HepG2 (cell line): ENCODE measurements at regions not wholly inside any gene's neighbourhood (a gene's known extent, or its start where the extent isn't known, plus 50 kb on each side); places are given as distances from the start of the nearest gene placed in this dataset.

Source experiments
- ATAC-seq: fragments of 200-7000 bp; cut with Tn5 transposase; 3 replicates; pipeline ENCODE4 v1.9.1; 2020; ENCODE audit warnings: mild to moderate bottlenecking, moderate library complexity
- BruUV-seq: library from RNA; stranded (reverse); fragments of 400-500 nt; replicated peaks from 2 replicates; lab custom pipeline; 2021; lab: Mats Ljungman, UMichigan
- CTCF ChIA-PET: fragments of 300-600 bp; formaldehyde crosslinking; extraction: SDS; loops from one replicate; lab custom pipeline; 2021; ENCODE audit warnings: low total read pairs, inconsistent platforms, low intra/inter-chr PET ratio; lab: Yijun Ruan, JAX
- POLR2A ChIA-PET: fragments of 350-600 bp; sonication (Branson Sonifier 250); formaldehyde crosslinking; loops from one replicate; lab custom pipeline; 2020; ENCODE audit warnings: antibody characterized with exemption, inconsistent platforms; lab: Yijun Ruan, JAX
- DNase-seq: peaks from one replicate; pipeline ENCODE4 v3.0.0-alpha.2; 2015; ENCODE audit warnings: low spot score
- FAIRE-seq: peaks from 3 replicates; lab custom pipeline; 2011; peaks lifted over from hg19 to GRCh38; lab: Jason Lieb, UNC
- H2AFZ ChIP-seq: one replicate; pipeline ENCODE4 v1.6.1; 2011; ENCODE audit warnings: low read length, inconsistent platforms
- H3K27ac ChIP-seq: fragments of 300-600 bp; 3 replicates; pipeline ENCODE4 v1.8.0; 2011; ENCODE audit warnings: mixed run types, mild to moderate bottlenecking, mixed read lengths, low read length, inconsistent platforms; ENCODE audit not compliant: insufficient read depth; ENCODE audit errors: extremely low read length
- H3K27me3 ChIP-seq, 2 experiments: fragments of 200-600 bp in 1 of 2; 2 replicates in 1 of 2; 3 replicates in 1 of 2; pipeline versions ENCODE4 v1.6.0 to v1.8.0; 2011; ENCODE audit warnings: low read length in 2 of 2, mild to moderate bottlenecking in 2 of 2, moderate library complexity in 2 of 2, inconsistent platforms in 1 of 2; ENCODE audit not compliant: insufficient read depth in 2 of 2, control insufficient read depth in 1 of 2
- H3K36me3 ChIP-seq, 2 experiments: fragments of 200-600 bp in 1 of 2; replicated peaks in 1 of 2; 2 replicates in 1 of 2; 3 replicates in 1 of 2; pipeline versions ENCODE4 v1.5.1 to v1.8.0; 2011; ENCODE audit warnings: low read length in 2 of 2, inconsistent platforms in 1 of 2; ENCODE audit not compliant: insufficient read depth in 2 of 2, control insufficient read depth in 1 of 2
- H3K4me1 ChIP-seq: 2 replicates; pipeline ENCODE4 v1.5.1; 2012; ENCODE audit warnings: low read length, inconsistent platforms; ENCODE audit not compliant: insufficient read depth
- H3K4me2 ChIP-seq: 2 replicates; pipeline ENCODE4 v1.6.0; 2011; ENCODE audit warnings: low read depth, low read length, inconsistent platforms
- H3K4me3 ChIP-seq, 3 experiments: fragments of 200-600 bp in 1 of 3; sonication (generic), shearing (Covaris generic) in 1 of 3; replicated peaks in 1 of 3; 2 replicates each; pipeline ENCODE4 v1.5.1; 2011 to 2016; ENCODE audit warnings: low read length in 3 of 3, inconsistent platforms in 2 of 3, low read depth in 2 of 3, mild to moderate bottlenecking in 2 of 3, control low read depth in 1 of 3, mixed read lengths in 1 of 3; ENCODE audit not compliant: insufficient read depth in 1 of 3
- H3K79me2 ChIP-seq: one replicate; pipeline ENCODE4 v1.6.1; 2011; ENCODE audit warnings: low read length, inconsistent platforms; ENCODE audit not compliant: insufficient read depth
- H3K9ac ChIP-seq: 2 replicates; pipeline ENCODE4 v1.6.0; 2011; ENCODE audit warnings: mild to moderate bottlenecking, low read depth, low read length, inconsistent platforms; ENCODE audit not compliant: insufficient read depth
- H3K9me3 ChIP-seq: 2 replicates; pipeline ENCODE4 v1.5.1; 2012; ENCODE audit warnings: mild to moderate bottlenecking, low read length
- H4K20me1 ChIP-seq: 2 replicates; pipeline ENCODE4 v1.6.0; 2011; ENCODE audit warnings: inconsistent platforms, mild to moderate bottlenecking, low read length, moderate library complexity; ENCODE audit not compliant: insufficient read depth
- AHDC1 ChIP-seq: sonication (generic); formaldehyde crosslinking; IDR thresholded peaks from 2 replicates; pipeline ENCODE4 v1.5.1; 2020; ENCODE audit warnings: mild to moderate bottlenecking, missing genetic modification reagents, borderline replicate concordance
- CENPBD1 ChIP-seq: sonication (generic); formaldehyde crosslinking; IDR thresholded peaks from 2 replicates; pipeline ENCODE4 v1.8.0; 2022; ENCODE audit warnings: missing genetic modification reagents, low read depth, mild to moderate bottlenecking, borderline replicate concordance
- DNMT3B ChIP-seq: conservative IDR thresholded peaks from 2 replicates; pipeline ENCODE4 v1.6.1; 2016; ENCODE audit warnings: missing biosample characterization, control low read depth
- HDAC1 ChIP-seq: sonication (generic); formaldehyde crosslinking; IDR thresholded peaks from 2 replicates; pipeline ENCODE4 v1.5.1; 2020; ENCODE audit warnings: mild to moderate bottlenecking, missing genetic modification reagents
- KDM4B ChIP-seq: sonication (generic); formaldehyde crosslinking; IDR thresholded peaks from 2 replicates; pipeline ENCODE4 v1.4.0; 2020; ENCODE audit warnings: missing genetic modification reagents
- MAFK ChIP-seq, 2 experiments: IDR thresholded peaks in 1 of 2; conservative IDR thresholded peaks in 1 of 2; 2 replicates each; pipeline ENCODE4 v1.6.1; 2011; ENCODE audit warnings: improper control_type of control experiment in 2 of 2, low read length in 2 of 2
- NCOA2 ChIP-seq: sonication (generic); formaldehyde crosslinking; IDR thresholded peaks from 2 replicates; pipeline ENCODE4 v1.8.0; 2022; ENCODE audit warnings: inconsistent platforms
- NFIC ChIP-seq: IDR thresholded peaks from 2 replicates; pipeline ENCODE4 v1.6.1; 2012; ENCODE audit warnings: mild to moderate bottlenecking, low read length, inconsistent platforms
- SPEN ChIP-seq: sonication (generic); formaldehyde crosslinking; IDR thresholded peaks from 2 replicates; pipeline ENCODE4 v1.5.1; 2020; ENCODE audit warnings: low read depth, mild to moderate bottlenecking, missing genetic modification reagents
- SRY ChIP-seq: sonication (generic); formaldehyde crosslinking; IDR thresholded peaks from 2 replicates; pipeline ENCODE4 v1.8.0; 2022; ENCODE audit warnings: mild to moderate bottlenecking, missing genetic modification reagents
- TARDBP ChIP-seq: sonication (generic); formaldehyde crosslinking; IDR thresholded peaks from 2 replicates; pipeline ENCODE4 v1.8.0; 2022; ENCODE audit warnings: mild to moderate bottlenecking, missing genetic modification reagents
- THAP11 ChIP-seq: IDR thresholded peaks from 2 replicates; pipeline ENCODE4 v1.6.1; 2016; ENCODE audit warnings: missing biosample characterization, missing genetic modification reagents
- ZBTB20 ChIP-seq: sonication (generic); formaldehyde crosslinking; IDR thresholded peaks from 2 replicates; pipeline ENCODE4 v1.8.1; 2023; ENCODE audit warnings: missing genetic modification reagents, low read depth, mild to moderate bottlenecking, borderline replicate concordance
- ZNF138 ChIP-seq: sonication (generic); formaldehyde crosslinking; IDR thresholded peaks from 2 replicates; pipeline ENCODE4 v1.5.0; 2020; ENCODE audit warnings: mild to moderate bottlenecking, low read depth, missing genetic modification reagents
- ZNF143 ChIP-seq: sonication (generic); formaldehyde crosslinking; IDR thresholded peaks from 2 replicates; pipeline ENCODE4 v1.4.0; 2020; ENCODE audit warnings: missing genetic modification reagents
- ZNF17 ChIP-seq: sonication (generic); formaldehyde crosslinking; IDR thresholded peaks from 2 replicates; pipeline ENCODE4 v1.5.0; 2020; ENCODE audit warnings: mild to moderate bottlenecking, missing genetic modification reagents
- ZNF232 ChIP-seq: sonication (generic); formaldehyde crosslinking; IDR thresholded peaks from 2 replicates; pipeline ENCODE4 v1.4.0; 2020; ENCODE audit warnings: missing genetic modification reagents, borderline replicate concordance
- ZNF704 ChIP-seq: sonication (generic); formaldehyde crosslinking; IDR thresholded peaks from 2 replicates; pipeline ENCODE4 v1.8.1; 2023; ENCODE audit warnings: mild to moderate bottlenecking, inconsistent platforms, moderate library complexity, missing genetic modification reagents, borderline replicate concordance
- ZNF768 ChIP-seq: sonication (generic); formaldehyde crosslinking; IDR thresholded peaks from 2 replicates; pipeline ENCODE4 v1.4.0; 2020; ENCODE audit warnings: missing genetic modification reagents
- WGBS: methylation state at CpG from one replicate; pipeline ENCODE4 v1.1.6; 2017; ENCODE audit warnings: low lambda C conversion rate; 5-methylcytosine and 5-hydroxymethylcytosine counted together
- in situ Hi-C: cut with HindIII; loops from 2 replicates; pipeline ENCODE4 v1.10.0; 2017; ENCODE audit warnings: low pct_unique_long_range_greater_than_20kb; ENCODE audit not compliant: extremely low pct_ligation_motif_present
- intact Hi-C: fragments of 100-400 bp; cut with micrococcal nuclease; formaldehyde crosslinking; loops from one replicate; pipeline ENCODE4 v1.10.0; 2022; ENCODE audit not compliant: unreplicated experiment

GRCh38 chr9:32709871-32710270, 73.5 kb upstream of the TMEM215 start:
- no peak for ATAC-seq
- CTCF ChIA-PET = no interaction called here
- FAIRE-seq = no peak

More at GRCh38 chr9:32709871-32710270, 73.5 kb upstream of the TMEM215 start:
- Histone ChIP-seq H3K4me1 (no peaks in the 10 kb centered on the region), H3K9ac (no peak overlapping the region), H3K36me3 (no peaks in the 10 kb centered on the region), H2AFZ (no peak overlapping the region), H3K27ac (no peak overlapping the region), H3K9me3 (no peaks in the 10 kb centered on the region), H3K79me2 (no peaks in the 10 kb centered on the region), H3K4me3 (no peak overlapping the region), H3K4me2 (no peak overlapping the region), H3K27me3 (no peaks in the 10 kb centered on the region), H4K20me1 (no peaks in the 10 kb centered on the region)
- in situ Hi-C loops (no loop called here), intact Hi-C loops (no loop called here)
- WGBS = 74% methylated on average over 6 of the region's 6 CpGs
- TF ChIP-seq ZNF768 (CRISPR knock-in tag) (no peak), SPEN (CRISPR knock-in tag) (no peak), ZNF138 (CRISPR knock-in tag) (no peak), MAFK (conservative IDR thresholded peaks at IDR 0.05 in 1 of 2, IDR thresholded peaks at IDR 0.05 in 1 of 2; ENCODE audit: low read length in 2 of 2) (no peak), NCOA2 (no peak), DNMT3B (no peak), KDM4B (CRISPR knock-in tag) (no peak), AHDC1 (no peak), ZBTB20 (CRISPR knock-in tag) (no peak), ZNF232 (CRISPR knock-in tag) (no peak), CENPBD1 (CRISPR knock-in tag) (no peak), HDAC1 (CRISPR knock-in tag) (no peak), ZNF704 (no peak), THAP11 (CRISPR knock-in tag) (no peak), SRY (no peak), TARDBP (no peak), NFIC (no peak), ZNF17 (CRISPR knock-in tag) (no peak), ZNF143 (CRISPR knock-in tag) (no peak)
- DNase-seq = no peak
- BruUV-seq = no TSS peak
- POLR2A ChIA-PET = no interaction called here
